ENCODE measurements at regions not wholly inside any gene's neighbourhood (a gene's known extent, or its start where the extent isn't known, plus 50 kb on each side); places are given as distances from the start of the nearest gene placed in this dataset.
"Not testable (repeated sequence)": the region's sequence is repeated elsewhere in the genome, so short reads cannot be mapped to it uniquely, and the experiment has no call there.

DNA sequence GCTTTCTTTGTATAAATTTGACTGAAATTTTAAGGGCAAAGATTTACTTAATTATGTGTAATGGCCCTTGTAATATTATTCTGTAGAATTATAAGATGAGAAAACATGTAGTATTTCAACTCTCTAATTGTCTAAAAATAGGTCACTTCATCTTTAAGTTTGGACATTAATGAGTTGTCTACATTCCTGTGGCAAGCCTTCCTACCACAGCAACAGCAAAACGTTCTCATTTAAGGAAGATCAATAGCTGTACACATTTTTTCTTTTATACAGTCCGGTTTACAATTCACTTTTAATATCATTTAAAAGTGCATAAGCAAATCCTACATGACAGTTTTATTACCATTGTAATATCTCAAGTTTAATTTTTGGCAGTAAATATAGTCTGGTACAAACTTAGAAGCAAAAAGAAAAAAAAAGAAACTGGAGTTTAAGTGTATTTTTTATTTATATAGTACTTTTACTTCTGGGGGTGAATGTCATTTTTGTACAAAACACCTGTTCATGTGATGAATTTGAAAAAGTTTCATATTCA lies 501.8 kb downstream of the ZPLD1 start:
- no peak for DNase-seq

DNA sequence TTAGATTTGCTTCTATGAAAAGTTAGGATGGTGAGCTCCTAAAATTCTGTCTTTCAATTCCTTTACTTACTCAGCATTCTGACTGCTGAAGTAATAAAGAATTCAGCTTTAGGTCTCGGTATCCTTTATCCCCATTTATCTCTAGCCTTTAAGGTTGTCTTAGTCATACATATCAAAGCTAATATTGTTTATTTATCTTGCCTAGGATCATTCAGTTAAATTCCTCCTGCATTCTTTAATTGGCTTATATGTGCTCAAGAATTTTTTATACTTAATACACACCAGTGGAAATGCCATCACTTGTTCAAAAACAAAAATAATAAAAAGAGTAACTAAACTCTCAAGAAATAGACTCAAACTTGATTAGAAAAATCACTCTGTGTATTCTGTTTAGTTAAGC lies 507.0 kb downstream of the ZPLD1 start:
- DNase-seq, result no peak

DNA sequence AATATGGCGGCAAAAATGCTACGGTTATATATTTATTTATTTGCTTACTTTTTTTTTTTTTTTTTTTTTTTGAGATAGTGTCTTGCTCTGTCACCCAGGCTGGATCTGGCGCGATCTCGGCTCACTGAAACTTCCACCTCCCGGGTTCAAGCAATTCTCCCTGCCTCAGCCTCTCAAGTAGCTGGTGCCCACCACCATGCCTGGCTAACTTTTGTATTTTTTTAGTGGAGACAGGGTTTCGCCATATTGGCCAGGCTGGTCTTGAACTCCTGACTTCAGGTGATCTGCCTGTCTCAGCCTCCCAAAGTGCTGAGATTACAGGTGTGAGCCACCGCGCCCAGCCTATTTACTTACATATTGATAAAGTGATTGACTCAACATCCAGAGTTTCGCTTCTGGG lies 511.6 kb downstream of the ZPLD1 start:
- DNase-seq, result not testable (repeated sequence)

DNA sequence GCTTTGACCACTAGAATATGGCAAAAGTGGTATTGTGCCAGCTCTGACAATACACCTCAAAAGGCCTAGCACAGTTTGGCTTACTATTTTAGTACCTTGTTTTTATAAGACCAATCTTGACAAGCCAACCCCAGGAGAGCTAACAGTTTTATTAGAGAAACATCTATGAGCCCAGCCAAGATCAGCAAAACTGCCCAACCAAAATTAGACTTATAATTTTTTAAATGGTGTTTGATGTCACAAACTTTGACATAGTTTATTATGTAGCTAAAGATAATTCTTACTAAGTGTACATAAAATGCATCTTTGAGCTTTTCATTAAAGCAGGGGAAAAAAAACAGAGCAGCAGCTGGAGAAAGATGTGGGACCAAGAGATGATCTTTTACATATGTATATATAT lies 537.5 kb downstream of the ZPLD1 start:
- DNase-seq, result no peak

DNA sequence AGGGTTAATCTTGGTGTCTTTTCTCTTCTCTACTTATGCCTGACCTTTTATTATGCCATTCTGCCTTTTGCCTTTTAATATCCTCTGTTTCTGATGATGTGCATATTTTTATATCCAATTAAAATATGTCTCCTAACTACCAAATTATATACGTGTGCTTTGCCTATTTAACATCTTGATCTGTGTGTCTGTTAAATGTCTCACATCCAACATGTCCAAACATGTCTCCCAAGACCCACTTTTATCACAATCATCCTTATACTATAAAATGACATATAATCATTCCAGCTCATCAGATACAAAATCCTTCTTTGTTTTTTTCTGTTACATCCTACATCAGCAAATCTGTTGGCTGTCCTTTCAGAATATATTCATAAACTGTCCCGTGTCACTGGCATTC lies 539.5 kb downstream of the ZPLD1 start:
- no peak for DNase-seq

DNA sequence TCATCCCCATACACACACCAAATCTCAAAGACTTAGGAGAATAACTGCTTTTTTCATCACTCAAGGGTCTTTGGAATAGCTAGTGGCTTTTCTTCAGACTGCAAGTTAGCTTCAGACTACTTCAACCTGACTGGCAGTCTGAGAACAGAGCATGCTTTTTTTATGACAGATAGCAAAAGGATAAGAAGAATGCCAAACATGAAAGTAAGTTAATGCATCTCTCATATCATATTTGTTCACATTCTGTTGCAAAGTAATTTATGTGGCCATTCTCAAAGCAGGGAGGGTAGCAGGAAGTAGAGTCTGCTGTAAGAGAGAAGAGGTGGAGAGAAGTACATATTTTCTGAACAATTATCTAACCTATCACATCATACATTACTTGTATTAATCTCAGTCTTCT lies 544.4 kb downstream of the ZPLD1 start:
- DNase-seq, result no peak

DNA sequence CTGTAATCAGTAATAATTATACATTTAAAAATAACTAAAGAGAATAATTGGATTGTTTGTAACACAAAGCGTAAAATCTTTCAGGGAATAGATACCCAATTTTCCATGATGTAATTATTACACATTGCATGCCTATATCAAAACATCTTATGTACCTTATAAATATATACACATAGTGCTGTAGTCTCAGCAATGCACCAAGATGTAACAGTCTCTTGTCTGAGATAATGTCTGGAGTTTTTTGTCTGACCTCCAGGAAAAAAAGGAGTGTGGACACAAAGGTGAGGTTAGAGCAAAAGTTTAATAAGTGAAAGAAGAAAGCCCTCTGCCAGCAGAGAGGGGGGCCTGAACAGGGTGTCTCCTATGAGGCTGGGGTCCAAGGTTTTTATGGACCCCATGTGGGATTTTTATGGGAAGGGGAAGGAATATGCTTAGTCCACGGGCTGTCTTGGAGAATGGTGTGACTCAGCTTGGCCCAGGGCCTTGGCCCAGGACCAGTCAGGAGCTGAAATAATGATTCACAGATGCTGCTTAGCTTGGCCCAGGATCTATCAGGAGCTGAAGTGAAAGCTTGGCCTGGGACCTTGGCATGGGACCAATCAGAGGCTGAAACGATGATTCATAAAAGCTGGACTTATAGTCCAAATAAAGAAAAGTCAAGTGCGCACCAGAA lies 545.0 kb downstream of the ZPLD1 start:
- no peak for DNase-seq

DNA sequence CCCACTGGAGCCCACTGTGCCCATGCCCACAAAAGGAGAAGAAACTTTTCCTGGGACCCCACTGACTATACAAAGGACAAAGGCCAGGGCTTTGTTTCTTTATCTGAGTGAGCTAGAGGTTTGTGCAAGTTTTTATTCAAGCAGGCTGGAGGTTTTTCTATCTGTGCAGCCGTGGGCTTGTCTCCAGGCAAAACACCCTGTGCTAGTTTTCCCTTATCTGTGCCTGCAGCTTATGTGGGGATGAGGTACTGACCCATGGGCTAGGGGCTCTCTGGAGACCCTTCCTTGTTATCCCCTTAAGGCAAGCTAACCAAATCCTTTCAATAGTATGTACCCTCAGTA lies 545.5 kb downstream of the ZPLD1 start:
- DNase-seq, result no peak

DNA sequence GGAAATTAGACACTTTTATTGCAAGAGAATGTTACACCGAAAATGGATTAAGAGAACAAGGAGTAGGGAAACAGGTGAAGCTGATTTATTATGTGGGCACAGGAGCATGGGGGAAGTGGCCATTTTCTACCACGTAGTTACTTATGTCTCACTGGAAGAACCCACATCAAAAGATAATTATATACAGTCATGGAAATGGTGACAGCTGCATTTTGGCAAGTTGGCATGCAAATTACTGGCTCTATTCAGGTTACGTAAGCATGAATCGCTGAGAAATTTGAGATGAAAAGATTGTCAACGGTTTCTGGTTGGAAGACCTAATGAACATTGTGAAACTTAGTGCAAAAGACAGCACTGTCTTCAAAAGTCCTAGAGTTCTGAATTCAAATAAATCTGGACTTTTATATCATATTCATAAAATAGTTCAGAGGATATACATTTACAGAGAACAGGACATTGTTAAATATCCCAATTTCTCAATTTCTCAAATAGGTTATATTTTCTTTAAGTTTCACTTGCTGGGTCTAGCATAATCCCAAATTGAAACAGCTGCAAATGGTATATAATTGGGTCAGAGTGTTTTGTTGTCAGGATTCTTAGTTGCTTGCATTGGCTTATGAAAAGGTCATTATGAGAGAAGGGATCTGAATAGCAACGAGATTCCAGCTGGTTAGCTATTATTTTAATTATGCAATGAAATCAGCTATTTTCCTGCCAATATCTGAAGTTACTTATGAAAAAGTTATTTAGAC lies 567.8 kb downstream of the ZPLD1 start:
- DNase-seq, result no peak

DNA sequence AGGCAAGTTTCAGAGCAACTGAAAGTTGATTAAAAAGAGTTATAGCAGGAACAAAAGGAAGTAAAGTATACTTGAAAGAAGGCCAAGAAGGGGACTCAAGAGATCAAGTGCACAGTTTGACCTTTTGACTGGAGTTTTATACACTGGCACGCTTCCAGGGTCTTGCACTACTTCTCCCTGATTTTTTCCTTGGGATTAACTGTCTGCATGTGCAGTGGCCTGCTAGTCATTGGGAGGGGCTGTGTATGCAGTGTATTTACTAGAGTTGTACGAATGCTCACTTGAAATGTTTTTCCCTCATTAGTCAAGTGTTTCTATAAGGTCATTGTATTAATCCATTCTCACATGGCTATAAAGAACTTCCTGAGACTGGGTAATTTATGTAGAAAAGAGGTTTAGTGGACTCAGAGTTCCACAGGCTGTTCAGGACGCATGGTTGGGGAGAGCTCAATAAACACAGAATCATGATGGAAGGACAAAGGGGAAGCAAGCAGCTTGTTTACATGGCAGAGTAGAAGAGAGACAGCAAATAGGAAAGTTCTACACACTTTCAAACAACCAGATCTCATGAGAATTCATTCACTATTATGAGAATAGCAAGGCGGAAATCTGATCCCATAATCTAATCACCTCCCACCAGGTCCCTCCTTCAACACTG lies 571.8 kb downstream of the ZPLD1 start:
- DNase-seq, result no peak

DNA sequence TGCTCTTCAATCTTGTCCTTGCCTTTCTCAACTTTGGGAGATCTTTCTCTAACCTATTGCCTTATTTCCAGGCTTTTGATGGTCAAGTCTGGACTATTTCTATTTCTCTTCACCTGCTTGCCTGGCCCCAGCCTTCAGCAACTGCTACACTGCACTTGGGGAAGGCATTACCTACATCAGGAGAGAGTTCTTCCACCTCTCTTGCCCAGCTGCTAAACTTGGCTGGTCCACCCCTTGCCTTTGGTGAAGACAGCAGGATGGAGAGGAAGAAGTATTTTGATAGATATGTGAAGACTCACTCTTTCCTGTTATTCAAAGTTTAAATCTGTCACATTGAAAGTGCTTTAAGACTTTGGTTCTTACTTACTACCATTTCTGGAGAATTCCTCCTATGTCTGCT lies 574.8 kb downstream of the ZPLD1 start:
- no peak for DNase-seq

DNA sequence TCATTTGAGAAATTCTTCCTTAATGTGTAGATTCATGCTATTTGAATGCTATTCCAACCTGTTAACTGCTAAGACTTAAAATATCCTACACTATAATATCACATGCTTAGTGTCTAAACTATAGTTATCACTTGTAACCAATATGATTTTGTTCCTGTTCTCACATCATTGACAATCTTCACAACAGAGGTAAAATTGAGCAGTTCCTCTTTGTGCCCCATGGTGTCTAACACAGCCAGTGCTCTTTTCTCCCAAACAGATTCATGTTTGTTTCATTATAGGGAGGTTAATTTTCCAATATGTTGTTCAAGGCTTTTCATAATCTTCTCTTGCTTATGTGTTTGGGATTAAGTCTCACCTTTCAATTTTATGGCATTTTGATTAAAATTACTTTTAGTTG lies 591.1 kb downstream of the ZPLD1 start:
- no peak for DNase-seq

DNA sequence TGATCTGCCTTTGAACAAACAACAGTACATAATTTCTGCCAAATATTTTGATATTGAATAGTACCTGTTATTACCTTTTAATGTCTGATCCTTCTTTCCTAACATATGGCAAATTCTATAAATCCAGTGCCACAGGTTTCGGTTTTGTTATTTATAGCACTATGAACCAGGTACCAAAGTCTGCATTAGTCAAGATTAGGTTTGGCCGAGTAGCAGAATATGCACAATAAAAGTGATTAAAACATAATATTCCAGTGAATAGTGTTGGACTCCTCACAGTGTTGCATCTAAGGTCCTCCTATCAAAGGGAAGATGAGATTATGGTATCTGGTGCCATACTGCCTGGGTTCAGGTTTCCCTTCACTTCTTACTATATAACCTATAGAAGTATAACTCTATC lies 599.0 kb downstream of the ZPLD1 start:
- no peak for DNase-seq

DNA sequence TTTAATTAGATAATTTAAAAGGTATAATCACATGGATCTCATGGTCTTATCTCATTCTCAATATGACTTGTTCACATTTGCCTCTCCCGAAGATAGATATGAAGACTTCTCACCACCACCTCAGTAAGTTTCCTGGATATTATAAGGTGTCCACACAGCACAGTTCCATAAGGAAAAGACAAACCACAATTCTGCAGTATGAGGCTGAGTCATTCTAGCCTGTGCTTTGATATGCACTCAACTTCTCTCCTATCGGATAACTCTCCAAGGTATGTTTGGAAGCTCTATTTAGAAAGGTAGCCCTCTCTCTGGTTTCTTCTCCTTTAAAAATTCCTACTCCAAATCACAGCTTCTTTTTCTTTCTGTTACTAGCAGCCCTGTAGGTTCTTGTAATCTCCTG lies 612.8 kb downstream of the ZPLD1 start:
- no peak for DNase-seq

DNA sequence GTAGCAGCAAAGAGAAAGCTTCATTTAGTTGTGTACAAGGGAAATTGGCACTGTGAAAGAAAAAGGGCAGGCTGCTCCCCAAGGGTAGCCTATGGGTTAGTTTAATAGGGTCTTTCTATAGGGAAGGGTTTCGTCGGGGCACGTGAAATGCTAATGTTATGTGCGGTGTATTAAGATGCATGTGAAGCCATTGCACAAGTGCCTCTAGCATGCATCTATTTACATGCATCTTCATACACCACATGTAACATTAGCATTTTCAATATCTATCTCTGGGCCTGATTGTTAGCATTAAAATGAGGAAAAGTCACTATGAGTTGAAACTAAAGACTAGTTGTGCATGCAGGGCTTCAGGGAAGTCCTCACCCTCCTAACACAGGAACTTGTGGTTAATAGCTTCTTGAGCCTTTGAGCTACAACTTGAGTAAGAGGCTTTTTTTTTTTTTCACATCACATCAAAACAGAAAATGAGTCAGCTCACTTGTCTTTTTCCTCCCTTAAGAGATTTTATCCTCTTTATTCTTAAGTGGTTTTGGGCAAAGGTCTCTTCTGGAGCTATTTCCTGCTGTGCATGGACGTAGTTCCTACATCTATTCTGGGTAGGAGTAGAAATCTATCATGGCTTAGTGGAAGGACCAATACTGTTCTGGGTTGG lies 613.4 kb downstream of the ZPLD1 start:
- no peak for DNase-seq

DNA sequence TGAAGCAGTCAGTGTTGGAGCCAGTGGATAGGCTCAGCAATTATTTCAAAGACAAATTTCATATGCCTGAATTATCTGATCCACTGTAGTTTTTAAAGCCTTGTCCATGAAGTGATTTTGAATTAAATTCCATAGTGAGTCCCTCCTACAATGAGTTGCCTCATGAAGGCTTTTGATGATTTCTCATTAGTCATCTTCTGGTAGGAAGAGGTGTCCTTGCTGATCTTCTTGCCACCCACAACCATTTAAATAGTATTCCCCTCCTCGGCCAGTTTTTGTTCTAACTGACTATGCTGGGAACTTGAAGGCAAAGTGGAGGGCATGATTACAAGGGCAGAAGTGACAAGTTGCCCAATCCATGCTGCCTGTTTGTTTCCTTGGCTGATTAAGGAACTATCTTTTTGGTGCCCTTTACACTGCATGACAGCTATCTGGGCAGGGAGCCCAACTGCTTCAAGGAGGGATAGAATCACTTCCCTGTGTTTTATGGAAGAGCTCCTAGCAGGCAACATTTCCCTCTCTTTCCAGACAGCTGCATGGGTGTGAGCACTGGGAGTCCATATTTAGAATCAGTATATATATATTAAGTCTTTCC lies 617.5 kb downstream of the ZPLD1 start:
- DNase-seq, result no peak

DNA sequence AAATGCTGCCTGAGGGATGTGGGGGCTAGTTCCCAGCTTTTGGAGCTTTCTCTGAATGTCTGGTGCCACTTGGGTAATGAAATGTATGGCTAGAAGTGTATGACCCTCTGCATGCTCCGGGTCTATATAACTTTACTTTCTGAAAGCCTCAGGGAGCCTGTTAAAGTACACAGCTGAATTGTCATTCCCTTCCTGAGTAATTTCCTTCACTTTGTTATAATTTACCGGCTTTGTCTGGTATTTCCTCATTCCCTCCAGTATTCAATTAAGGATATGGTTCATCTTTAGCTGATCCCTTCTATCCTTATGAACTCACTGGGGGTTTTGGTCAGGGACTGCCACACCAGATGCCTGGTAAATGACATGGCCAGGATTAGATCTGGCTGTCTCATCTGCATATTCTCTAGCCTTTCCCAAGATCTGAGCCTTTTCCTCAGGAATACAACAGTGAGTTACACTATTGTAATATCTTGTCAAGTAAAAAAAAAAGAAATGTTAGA lies 620.3 kb downstream of the ZPLD1 start:
- DNase-seq, result no peak

DNA sequence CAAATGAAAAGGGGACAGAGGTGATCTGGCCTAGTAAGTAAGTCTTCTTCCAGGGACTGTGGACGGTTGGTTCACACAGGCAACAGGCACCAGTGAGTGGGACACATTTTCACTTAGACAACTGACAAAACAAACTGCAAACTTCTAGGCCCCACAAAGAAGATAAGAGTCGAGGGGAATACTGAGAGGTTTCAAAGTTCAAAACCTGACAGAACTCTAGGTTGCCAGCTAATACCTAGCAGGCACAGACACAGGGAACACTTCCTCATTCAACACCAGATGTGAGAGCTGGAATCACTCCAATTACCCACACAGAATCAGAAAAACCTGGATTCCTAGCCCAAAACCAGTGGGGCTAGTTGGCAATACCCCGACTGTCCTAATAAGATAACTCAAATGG lies 621.7 kb downstream of the ZPLD1 start:
- DNase-seq, result no peak

DNA sequence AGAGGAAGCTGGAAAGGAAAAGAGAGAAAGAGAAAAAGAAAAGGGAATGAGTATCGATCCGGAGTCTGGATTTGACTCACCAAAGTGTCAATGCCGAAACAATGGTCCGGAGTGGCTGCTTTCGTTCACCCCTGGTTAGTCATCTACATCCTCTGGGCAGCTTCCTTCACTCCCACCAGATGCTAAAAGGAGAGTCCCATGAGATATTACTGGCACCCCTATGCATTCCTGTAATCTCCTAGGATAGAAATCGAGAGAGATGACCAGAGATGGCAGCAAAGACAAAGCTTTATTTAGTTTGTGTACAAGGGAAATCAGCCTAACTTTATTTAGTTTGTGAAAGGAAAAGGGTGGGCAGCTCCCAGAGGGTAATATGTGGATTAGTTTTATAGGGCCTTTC lies 622.2 kb downstream of the ZPLD1 start:
- no peak for DNase-seq

DNA sequence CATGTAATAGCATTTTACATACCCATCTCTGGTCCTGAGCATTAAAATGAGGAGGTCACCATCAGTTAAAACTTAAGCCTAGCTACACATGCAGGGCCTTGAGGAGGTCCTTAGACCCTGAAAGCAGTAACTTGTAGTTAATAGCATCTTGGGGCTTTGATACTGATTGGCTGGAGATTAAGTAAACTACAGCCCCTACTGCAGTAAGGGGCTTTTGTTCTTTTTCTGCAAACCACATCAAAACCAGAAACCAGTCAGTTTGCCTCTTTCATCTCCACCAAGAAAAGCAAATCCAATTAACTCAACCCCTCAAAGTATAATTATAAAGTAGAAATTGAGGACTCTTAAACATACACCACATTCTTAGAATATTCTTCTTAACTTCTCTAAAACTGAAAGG lies 622.7 kb downstream of the ZPLD1 start:
- no peak for DNase-seq

DNA sequence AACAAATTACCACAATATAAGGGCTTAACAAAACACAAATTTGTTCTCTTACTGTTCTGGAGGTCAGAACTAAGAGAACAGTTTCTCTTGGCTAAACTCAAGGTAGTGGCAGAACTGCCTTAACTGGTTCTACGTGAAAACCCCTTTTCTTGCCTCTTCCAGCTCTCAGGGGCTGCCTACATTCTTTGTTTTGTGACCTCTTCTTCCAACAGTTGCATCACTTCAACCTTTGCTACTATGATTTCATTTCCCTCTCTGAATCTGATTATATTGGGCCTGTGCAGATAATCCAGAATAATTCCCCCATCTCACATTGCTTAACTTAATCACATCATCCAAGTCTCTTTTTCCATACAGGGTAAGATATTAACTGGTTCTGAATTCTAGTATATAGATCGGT lies 624.6 kb downstream of the ZPLD1 start:
- DNase-seq, result no peak

DNA sequence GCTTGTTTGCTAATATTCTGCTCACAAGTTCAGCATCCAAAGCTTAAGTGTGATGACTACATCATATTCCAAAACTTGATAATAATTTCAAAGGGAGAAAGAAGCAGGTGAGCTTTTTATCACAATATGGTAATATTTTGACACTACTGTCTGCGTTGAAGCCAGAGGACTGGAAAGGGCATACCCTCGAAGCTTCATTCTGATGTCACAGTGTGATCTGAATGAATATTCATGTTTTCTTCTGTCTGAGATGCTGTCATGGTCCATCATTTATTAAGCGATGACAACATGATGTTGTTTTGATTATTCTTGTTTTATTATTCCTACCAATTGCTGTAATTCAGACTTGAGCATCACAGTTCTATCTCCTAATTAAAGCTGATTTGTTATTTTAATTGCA lies 625.4 kb downstream of the ZPLD1 start:
- DNase-seq, result no peak

DNA sequence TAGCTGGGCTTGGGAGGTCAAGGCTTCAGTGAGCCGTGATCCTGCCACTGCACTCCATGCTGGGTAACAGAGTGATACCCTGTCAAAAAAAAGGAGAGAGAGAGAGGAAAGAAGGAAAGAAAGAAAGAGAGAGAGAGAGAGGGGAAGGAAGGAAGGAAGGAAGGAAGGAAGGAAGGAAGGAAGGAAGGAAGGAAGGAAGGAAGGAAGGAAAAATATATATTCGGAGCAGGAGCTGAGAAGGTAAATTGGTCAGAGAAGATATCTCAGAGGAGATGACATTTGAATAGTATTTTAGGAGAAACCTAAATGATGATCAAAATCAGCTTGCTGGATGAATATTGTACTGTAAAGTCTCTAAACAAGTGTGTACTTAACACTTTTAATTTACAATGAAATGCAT lies 633.1 kb downstream of the ZPLD1 start:
- DNase-seq, result no peak
